CD4-positive, alpha-beta T cell treated with Interleukin-10 for 1 hour (primary cell): ENCODE measurements at regions not wholly inside any gene's neighbourhood (a gene's known extent, or its start where the extent isn't known, plus 50 kb on each side); places are given as distances from the start of the nearest gene placed in this dataset.
"Not testable (repeated sequence)": the region's sequence is repeated elsewhere in the genome, so short reads cannot be mapped to it uniquely, and the experiment has no call there.

ENCODE experiments used
- DNase-seq: peaks from one replicate; pipeline ENCODE4 v3.0.0-alpha.2; 2020

DNA sequence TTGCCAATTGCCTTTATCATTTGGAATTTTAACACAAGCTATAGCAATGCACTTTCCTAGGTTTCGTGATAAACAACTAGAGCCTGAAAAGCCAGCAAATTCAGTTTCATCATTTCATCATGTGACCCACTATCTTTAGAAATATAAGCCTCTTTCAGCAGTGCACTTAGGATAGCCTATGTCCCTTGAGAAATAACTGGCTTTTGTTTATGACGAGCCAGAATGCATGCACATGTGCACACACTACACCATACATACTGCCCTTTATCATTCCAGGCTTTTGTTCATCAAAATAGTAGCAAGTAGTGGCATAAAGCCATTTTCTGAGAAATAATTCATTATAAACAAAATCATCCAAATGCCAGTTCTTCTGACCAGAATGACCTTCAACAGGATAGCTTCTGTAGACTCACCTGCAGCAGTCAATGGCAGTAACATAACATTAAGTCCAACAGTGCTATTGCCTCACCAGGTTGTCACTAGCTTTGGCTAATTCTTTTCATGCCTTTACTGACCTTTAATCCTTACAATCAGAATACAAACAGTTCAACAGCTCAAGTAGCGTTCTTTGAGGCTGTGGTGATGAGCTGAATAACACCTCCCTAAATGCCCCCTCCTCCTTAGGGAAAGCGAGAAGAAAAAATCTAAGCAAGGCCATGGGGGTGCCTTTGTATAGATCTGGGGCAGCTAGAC is 132.3 kb upstream of the SMARCA2 start:
- no peak for DNase-seq

GRCh38 chr9:1890201-1890600 is 124.9 kb upstream of the SMARCA2 start:
- DNase-seq: no peak

- DNase-seq: no peak
Observed at GRCh38 chr9:1890816-1891215, 124.3 kb upstream of the SMARCA2 start.

- DNase-seq: not testable (repeated sequence)
Observed at GRCh38 chr9:1903080-1903704, 112.0 kb upstream of the SMARCA2 start.

- DNase-seq: no peak
Observed at GRCh38 chr9:1907465-1907864, 107.7 kb upstream of the SMARCA2 start.

- DNase-seq: no peak
Observed at GRCh38 chr9:1909322-1909721, 105.8 kb upstream of the SMARCA2 start.

DNA sequence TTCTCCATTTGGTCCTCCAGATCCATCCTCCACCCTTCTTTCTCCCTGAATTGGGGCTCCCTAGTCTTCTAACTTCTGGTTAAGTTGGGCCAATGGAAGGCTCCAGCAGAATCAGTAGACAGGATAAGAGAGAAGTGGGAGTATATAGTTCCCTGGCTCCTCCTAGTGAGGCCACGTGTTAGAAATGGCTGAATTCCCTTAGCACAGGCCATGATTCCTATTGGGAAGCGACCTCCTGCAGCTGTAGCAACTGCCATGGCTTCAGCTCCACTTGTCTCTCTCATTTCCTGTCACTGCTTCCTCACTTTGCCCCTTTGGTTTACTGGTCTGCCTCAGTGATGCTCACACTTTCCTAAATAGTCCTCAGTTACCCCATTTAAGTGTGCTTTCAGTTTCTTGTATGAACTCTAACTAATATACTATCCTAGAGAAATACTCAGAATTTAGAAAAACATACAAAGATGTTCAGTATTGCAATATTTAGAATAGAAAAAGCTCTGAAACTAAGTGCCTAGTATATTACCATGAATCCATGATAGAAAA is 104.8 kb upstream of the SMARCA2 start:
- DNase-seq: no peak

GRCh38 chr9:1913631-1914330 is 101.4 kb upstream of the SMARCA2 start:
- no peak for DNase-seq

DNA sequence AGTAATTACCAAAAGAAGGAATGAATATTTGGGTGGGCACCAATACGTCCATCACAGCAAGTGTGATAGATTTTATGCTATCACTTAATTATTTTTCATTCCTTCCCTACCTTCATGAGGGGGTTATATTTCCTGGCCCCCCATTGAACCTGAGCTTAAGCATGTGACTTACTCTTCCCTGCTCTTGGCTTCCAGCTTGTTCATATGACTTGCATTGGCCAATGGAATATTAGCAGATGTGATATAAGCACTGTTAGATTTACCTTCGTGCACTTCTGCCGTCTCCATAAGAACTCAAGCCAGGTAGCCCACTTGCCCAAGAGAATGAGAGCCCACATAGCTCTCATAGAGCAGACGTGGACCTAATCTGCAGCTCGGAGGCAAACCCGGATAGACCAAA is 99.1 kb upstream of the SMARCA2 start:
- DNase-seq: no peak

DNA sequence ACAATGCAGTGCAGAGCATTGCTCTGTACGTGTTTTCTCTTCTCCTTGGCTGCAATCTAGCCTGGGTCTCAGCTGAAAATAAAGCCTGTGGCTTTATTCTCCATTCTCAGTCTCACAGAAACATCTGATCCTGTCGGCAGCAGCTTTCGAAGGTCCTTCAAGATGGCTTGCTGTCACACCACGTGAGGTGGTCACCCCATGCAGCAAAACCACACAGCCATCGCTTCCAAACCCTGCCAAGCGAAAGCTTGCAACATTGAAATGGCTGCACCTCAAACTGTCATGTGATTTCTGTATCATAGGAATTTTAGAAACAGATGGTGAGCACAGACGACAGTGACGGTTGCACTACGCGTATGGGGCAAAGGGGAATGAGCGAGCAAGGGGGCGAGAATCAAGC is 98.5 kb upstream of the SMARCA2 start:
- no peak for DNase-seq

GRCh38 chr9:1917396-1917935 is 97.7 kb upstream of the SMARCA2 start:
- DNase-seq: no peak

DNA sequence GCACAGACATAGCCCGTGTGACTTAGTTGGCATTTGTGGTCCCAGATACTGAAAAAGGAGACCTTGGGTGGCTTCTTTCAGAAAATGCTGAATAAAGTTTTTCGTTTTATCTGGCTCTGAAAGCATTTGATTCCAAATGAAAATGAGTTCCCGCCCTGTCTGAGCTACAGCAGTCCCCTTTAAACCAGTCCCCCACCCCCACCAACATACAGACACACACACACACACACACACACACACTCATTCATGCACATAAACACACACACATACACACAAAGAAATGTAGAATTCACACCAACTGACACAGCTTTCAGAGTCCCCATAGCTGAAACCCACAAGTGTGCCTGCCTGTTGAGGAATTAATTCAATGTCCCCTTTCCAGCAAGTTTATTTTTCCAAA is 97.0 kb upstream of the SMARCA2 start:
- no peak for DNase-seq

DNA sequence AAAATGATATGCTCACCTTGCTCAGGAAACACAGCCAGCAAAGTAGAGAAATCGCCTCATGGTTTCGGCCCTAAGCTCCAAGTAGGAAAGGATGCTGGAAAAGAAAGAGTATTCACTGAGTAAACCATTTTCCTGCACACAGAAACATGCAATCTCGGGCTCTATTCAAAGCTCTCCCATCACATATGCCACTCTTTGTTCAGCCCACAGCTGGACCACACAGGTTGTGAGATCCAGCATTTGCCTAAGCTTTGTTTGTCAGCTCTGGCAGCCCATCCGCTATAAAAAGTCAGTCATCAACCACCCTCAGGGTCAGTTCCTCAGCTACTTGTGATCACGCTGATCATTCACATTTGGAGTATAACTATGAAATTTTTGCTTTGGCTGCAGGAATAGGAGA is 96.5 kb upstream of the SMARCA2 start:
- DNase-seq: no peak

DNA sequence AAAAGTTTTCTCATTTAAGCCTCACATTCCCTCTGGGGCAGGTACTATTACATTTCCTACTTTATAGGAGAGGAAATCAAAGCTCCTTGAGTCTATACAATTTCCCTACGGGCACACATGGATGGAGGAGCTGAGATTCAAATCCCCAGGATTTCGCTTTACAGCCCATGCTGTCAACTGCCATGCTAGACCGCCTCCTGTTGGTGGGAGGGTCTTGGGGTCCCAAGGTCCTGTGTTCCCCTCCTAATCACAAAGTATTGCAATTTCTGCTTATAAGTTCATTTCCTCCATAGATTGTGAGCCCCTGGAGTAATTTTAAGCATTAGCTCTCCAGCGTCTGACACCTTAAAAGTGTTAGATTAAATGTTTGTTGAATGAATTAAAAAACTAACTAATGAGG is 95.9 kb upstream of the SMARCA2 start:
- DNase-seq: no peak

- DNase-seq: no peak
Observed at GRCh38 chr9:1920386-1920785, 94.8 kb upstream of the SMARCA2 start.

DNA sequence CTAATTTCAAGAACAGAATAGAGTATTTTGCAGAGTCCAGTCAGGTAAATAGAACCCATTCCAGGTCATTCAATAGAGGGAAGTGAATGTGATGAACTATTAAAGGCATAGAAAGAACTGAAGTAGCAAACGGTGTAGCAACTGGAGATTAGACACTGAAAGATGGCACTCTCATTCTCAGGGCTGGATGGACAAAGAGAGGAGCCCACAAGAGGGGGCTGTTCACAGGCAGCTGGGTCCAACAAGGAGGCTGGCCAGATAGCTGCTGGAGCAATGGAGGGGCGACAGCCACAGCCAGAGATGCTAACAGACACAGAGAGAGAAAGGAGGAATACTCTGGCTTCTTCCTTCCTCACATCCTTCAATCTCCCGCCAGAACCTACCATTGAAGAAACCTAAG is 93.1 kb upstream of the SMARCA2 start:
- no peak for DNase-seq

GRCh38 chr9:1927546-1927945 is 87.6 kb upstream of the SMARCA2 start:
- DNase-seq: no peak

- DNase-seq: no peak
Observed at GRCh38 chr9:1929134-1929533, 86.0 kb upstream of the SMARCA2 start.

- no peak for DNase-seq
Observed at GRCh38 chr9:1929722-1930244, 85.4 kb upstream of the SMARCA2 start.

DNA sequence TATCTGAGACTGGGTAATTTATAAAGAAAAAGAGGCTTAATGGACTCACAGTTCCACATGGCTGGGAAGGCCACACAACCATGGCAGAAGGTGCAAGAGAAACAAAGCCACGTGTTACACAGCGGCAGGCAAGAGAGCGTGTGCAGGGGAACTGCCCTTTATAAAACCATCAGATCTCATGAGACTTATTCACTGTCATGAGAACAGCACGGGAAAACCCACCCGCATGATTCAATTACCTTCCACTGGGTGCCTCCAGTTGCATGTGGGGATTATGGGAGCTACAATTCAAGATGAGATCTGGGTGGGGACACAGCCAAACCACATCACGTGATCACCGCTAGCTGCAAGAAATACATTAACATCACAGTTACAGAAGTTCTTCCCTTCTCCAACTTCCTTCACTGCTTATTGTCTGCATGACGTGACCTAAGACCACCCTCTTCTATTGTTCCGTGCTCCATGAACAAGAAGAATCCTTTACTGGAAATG is 84.9 kb upstream of the SMARCA2 start:
- not testable (repeated sequence) for DNase-seq

- DNase-seq: no peak
Observed at GRCh38 chr9:1938135-1938534, 77.0 kb upstream of the SMARCA2 start.

- no peak for DNase-seq
Observed at GRCh38 chr9:1938675-1939170, 76.4 kb upstream of the SMARCA2 start.

DNA sequence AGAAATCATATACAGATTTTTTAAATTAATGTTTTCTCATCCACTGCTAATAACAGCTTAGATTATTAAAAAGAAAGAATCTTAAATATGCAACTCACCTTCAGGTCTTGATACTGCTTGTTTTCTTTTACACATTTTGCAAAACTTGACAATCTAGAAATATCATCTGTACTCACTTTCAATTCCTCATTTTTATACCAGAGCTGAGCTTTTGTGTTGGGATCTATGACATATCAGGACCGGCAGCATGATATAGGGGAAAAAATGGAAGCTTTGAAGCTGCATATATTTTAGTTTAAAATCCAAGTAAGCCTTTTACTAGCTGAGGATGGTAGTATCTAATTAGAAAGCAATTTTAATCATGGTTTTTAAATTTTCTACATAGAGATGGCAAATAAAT is 75.7 kb upstream of the SMARCA2 start:
- DNase-seq: no peak
